CD8-positive, alpha-beta memory T cell (primary cell): ENCODE measurements at regions not wholly inside any gene's neighbourhood (a gene's known extent, or its start where the extent isn't known, plus 50 kb on each side); places are given as distances from the start of the nearest gene placed in this dataset.
A peak's percentile ranks its signal among the peaks of the same experiment; 100 is the strongest.

Source experiments
- CTCF ChIA-PET: fragments of 350-600 bp; sonication (Branson Sonifier 250); formaldehyde crosslinking; loops from one replicate; lab custom pipeline; 2021; ENCODE audit warnings: antibody characterized with exemption; lab: Charles Lee
- POLR2A ChIA-PET: fragments of 350-600 bp; sonication (Branson Sonifier 250); formaldehyde crosslinking; loops from one replicate; lab custom pipeline; 2021; ENCODE audit warnings: antibody characterized with exemption; lab: Charles Lee
- DNase-seq, 5 donors: peaks; one replicate each; pipeline versions ENCODE4 v3.0.0 to v3.0.0-alpha.2; 2020 to 2022; ENCODE audit warnings: mixed read lengths in 1 of 5
- H3K27ac ChIP-seq: one replicate; pipeline ENCODE4 v1.7.0; 2013; ENCODE audit warnings: low read depth, mild to moderate bottlenecking, low read length, moderate library complexity
- H3K27me3 ChIP-seq: 2 replicates; pipeline ENCODE4 v1.7.0; 2013; ENCODE audit warnings: low read length, mild to moderate bottlenecking; ENCODE audit not compliant: insufficient read depth, poor library complexity, severe bottlenecking
- H3K36me3 ChIP-seq: 2 replicates; pipeline ENCODE4 v1.7.0; 2013; ENCODE audit warnings: mild to moderate bottlenecking, low read length, moderate library complexity; ENCODE audit not compliant: insufficient read depth
- H3K4me1 ChIP-seq: 2 replicates; pipeline ENCODE4 v1.7.0; 2013; ENCODE audit warnings: mild to moderate bottlenecking, low read length, moderate library complexity; ENCODE audit not compliant: insufficient read depth
- H3K4me3 ChIP-seq: 2 replicates; pipeline ENCODE4 v1.7.0; 2013; ENCODE audit warnings: mild to moderate bottlenecking, low read length
- H3K9me3 ChIP-seq: 2 replicates; pipeline ENCODE4 v1.7.0; 2013; ENCODE audit warnings: mild to moderate bottlenecking, low read length
- H3K27ac Mint-ChIP-seq, 8 donors: one replicate each; pipeline ENCODE4 v1.8.0; 2020 to 2021; ENCODE audit warnings: mixed read lengths in 8 of 8, mild to moderate bottlenecking in 6 of 8, inconsistent platforms in 3 of 8, moderate library complexity in 3 of 8
- H3K27me3 Mint-ChIP-seq, 2 donors: one replicate each; pipeline ENCODE4 v1.8.0; 2020 to 2021; ENCODE audit warnings: mixed read lengths in 2 of 2, mild to moderate bottlenecking in 1 of 2, moderate library complexity in 1 of 2
- H3K36me3 Mint-ChIP-seq, 3 donors: one replicate each; pipeline ENCODE4 v1.8.0; 2020 to 2021; ENCODE audit warnings: mixed read lengths in 3 of 3, inconsistent platforms in 1 of 3, mild to moderate bottlenecking in 1 of 3
- H3K4me1 Mint-ChIP-seq, 3 donors: one replicate each; pipeline ENCODE4 v1.8.0; 2020 to 2021; ENCODE audit warnings: mixed read lengths in 3 of 3, inconsistent platforms in 1 of 3, mild to moderate bottlenecking in 1 of 3
- H3K4me3 Mint-ChIP-seq, 7 donors: one replicate each; pipeline ENCODE4 v1.8.0; 2020 to 2021; ENCODE audit warnings: mixed read lengths in 7 of 7, mild to moderate bottlenecking in 6 of 7, moderate library complexity in 4 of 7, inconsistent platforms in 2 of 7
- H3K9me3 Mint-ChIP-seq, 5 donors: one replicate each; pipeline ENCODE4 v1.8.0; 2020 to 2022; ENCODE audit warnings: mixed read lengths in 5 of 5, mild to moderate bottlenecking in 3 of 5, moderate library complexity in 2 of 5, inconsistent platforms in 1 of 5

DNA sequence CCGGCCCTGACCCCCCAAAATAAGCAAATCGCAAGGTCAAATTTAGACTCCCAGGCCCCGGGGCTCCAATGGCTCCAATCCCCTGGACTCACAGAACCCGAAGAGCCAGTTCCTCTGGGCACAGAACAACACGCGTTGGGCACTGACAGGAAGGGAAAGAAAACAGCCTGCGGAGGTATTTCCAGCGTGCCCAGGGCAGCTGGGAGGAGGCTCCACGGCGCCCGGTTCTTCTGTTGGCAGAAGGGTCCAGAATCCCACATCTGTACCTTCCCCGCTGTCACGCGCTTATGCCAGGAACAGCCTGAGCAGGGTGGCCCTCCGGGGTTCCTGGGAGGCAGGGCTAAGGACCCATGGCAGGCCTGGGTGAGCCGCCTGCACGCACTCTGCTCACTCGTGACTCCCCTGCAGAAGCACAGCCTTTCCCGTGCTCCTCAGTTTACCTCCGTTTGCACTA, 85.5 kb downstream of the RIPK4 start:
- Histone ChIP-seq H3K27ac (no peak overlapping the region), H3K9me3 (no peaks in the 10 kb centered on the region), H3K27me3 (no peaks in the 10 kb centered on the region), H3K4me1 (no peaks in the 10 kb centered on the region), H3K4me3 (no peak overlapping the region), H3K36me3 (no peaks in the 10 kb centered on the region)
- no peaks in the 10 kb centered on the region for H3K36me3 Mint-ChIP-seq
- no peak overlapping the region for H3K27ac Mint-ChIP-seq
- no peak overlapping the region for H3K4me3 Mint-ChIP-seq
- ChIA-PET CTCF (no interaction called here), POLR2A (no interaction called here)
- no peaks in the 10 kb centered on the region for H3K4me1 Mint-ChIP-seq
- H3K27me3 Mint-ChIP-seq, result peaks cover 22 to 35% of the 10 kb centered on the region in 2 donors
- DNase-seq, result no peak
- H3K9me3 Mint-ChIP-seq, result no peaks in the 10 kb centered on the region

DNA sequence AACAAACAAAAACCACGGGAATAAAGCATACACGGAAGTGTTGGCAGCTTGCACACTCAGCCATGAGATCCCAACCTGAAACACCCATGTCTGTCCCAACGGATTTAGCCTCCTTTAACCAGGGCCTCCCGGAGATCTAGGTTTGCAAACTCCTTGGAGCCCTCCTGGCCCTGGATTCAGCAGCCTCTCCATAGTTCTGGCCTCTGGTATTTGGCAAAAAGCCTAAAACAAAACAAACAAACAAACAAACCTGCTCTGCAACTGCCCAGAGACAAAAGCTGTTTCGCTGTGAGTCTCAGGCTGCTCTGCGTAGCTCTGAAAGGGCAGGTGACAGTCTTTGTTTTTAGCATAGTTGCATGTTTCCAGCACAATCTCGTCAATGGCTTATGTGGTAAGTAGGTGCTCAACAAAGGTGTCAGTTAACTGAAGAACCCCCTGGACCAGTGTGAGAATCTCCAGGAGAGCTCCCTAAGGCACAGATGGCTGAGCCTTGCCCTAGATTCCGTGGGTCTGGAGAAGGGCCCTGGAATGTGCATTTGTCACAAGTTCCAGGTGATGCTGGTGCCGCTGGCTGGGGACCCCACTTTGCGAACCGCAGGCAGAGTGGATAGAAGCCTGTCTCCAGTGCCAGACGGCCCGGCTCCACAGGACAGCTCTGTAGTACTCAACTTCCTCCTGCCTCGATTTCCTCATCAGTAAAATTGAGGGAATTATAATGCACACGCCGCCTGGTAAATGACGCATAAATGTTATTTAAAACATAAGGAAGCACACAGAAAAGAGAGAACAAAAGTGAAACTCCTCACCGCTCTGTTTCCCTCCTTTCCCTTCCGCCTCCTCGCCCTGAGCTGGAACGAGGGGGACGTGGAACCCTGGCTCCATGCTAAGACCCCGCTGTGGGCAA, 86.2 kb downstream of the RIPK4 start:
- H3K27ac ChIP-seq, result no peak overlapping the region
- no peaks in the 10 kb centered on the region for H3K9me3 ChIP-seq
- no peaks in the 10 kb centered on the region for H3K36me3 ChIP-seq
- Mint-ChIP-seq H3K36me3 (no peaks in the 10 kb centered on the region), H3K27me3 (peaks cover 19 to 39% of the 10 kb centered on the region in 2 donors), H3K9me3 (no peaks in the 10 kb centered on the region), H3K4me3 (no peak overlapping the region), H3K4me1 (no peaks in the 10 kb centered on the region), H3K27ac (no peak overlapping the region)
- DNase-seq, result no peak
- H3K4me1 ChIP-seq, result no peaks in the 10 kb centered on the region
- ChIA-PET POLR2A (no interaction called here), CTCF (no interaction called here)
- no peak overlapping the region for H3K4me3 ChIP-seq
- H3K27me3 ChIP-seq, result no peaks in the 10 kb centered on the region

DNA sequence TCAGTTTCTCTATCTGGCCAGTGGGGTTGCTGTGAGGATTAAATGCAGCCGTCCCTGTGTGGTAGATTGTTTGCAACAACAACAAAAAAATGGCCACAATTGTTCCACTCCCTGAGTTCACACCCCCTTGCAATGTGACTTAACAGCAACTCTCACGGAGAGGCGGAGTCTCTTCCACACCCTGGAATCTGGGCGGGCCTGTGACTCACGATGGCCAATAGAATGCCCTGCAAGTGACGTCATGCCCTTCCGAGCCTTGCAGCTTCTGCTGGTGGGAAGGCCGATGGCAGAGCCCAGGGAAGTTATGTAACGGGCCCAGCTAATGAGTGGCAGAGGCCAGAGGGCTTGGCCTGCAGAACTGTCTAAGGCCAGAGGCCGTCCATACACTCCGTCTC, 87.9 kb downstream of the RIPK4 start:
- peaks cover 14 to 39% of the 10 kb centered on the region in 2 donors for H3K27me3 Mint-ChIP-seq
- DNase-seq, result no peak
- no peak overlapping the region for H3K27ac Mint-ChIP-seq
- ChIA-PET CTCF (no interaction called here), POLR2A (no interaction called here)
- H3K4me1 Mint-ChIP-seq, result no peaks in the 10 kb centered on the region
- Histone ChIP-seq H3K27me3 (no peaks in the 10 kb centered on the region), H3K4me1 (no peaks in the 10 kb centered on the region), H3K36me3 (no peaks in the 10 kb centered on the region), H3K9me3 (no peaks in the 10 kb centered on the region), H3K4me3 (no peak overlapping the region), H3K27ac (no peak overlapping the region)
- no peaks in the 10 kb centered on the region for H3K9me3 Mint-ChIP-seq
- no peak overlapping the region for H3K4me3 Mint-ChIP-seq
- no peaks in the 10 kb centered on the region for H3K36me3 Mint-ChIP-seq

DNA sequence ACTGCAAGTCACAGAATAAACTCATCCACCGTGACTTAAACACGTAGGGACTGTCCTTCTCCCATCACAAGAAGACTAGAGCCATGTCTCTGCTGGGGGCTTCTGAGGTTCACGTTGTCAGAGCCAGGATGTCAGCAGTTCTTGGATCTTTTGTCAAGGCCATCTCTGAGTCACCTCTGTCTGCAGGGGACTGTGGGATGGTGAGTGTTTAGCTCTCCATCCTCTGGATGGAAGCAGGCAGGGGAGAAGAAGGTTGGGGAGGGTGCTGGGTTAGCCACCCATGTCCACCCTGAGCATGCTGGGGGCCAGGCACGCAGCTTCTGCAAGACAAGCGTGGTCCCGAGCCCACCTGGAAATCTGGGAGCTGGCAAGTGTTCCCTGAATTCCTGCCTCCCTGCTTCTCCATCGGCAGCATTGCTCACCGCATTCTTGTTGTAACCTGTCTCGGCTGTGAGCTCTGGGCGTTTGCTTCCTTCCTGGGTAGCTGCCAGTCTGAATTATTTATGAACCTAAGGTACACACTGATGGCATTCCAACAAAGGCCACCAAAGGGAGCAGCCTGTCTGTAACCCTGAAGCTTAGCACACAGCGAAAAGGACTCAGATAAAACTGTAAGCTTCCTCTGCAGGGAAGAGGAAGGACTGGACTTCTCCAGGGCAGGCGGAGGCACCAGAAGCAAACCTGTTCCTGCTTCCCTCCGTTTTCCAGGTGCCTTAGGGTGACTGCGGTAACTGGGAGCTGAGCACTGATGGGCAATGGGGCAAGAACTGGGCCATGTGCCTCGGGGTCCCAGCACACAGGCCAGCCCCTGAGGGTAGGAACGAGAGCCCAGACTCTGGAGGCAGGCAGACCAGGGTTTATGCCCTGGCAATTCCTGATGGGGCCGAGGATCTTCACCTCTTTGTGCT, 88.6 kb downstream of the RIPK4 start:
- H3K9me3 ChIP-seq, result no peaks in the 10 kb centered on the region
- H3K4me3 ChIP-seq, result no peak overlapping the region
- Mint-ChIP-seq H3K4me3 (no peak overlapping the region), H3K36me3 (no peaks in the 10 kb centered on the region), H3K27ac (peak overlapping the region in 1 of 8 donors; percentile 10), H3K9me3 (no peaks in the 10 kb centered on the region), H3K27me3 (peaks cover 14 to 40% of the 10 kb centered on the region in 2 donors), H3K4me1 (no peaks in the 10 kb centered on the region)
- no peaks in the 10 kb centered on the region for H3K4me1 ChIP-seq
- H3K27ac ChIP-seq, result no peak overlapping the region
- CTCF ChIA-PET, result no interaction called here
- H3K27me3 ChIP-seq, result no peaks in the 10 kb centered on the region
- DNase-seq, result no peak
- POLR2A ChIA-PET, result no interaction called here
- H3K36me3 ChIP-seq, result no peaks in the 10 kb centered on the region

DNA sequence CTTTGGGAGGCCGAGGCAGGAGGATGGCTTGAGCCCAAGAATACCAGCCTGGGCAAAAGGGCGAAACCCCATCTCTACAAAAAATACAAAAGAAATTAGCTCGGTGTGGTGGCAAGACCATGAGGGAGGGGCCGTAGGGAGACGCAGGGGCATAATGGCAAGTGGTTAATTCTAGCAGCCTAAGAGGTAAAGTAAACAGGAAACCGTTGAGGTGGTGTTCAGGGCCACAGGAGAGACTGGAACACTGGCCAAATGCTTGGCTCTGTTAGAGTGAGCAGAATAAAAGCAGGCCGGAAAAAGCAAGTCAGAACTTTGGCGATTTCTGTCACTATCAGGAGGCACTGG, 89.2 kb downstream of the RIPK4 start:
- Mint-ChIP-seq H3K36me3 (no peaks in the 10 kb centered on the region), H3K4me1 (peaks cover 0 to under 1% (median under 1%) of the 10 kb centered on the region in 3 donors), H3K4me3 (no peak overlapping the region), H3K27me3 (peaks cover 10 to 34% of the 10 kb centered on the region in 2 donors), H3K9me3 (no peaks in the 10 kb centered on the region), H3K27ac (peak overlapping the region in 1 of 8 donors; percentile 66)
- H3K36me3 ChIP-seq, result no peaks in the 10 kb centered on the region
- POLR2A ChIA-PET, result no interaction called here
- CTCF ChIA-PET, result no interaction called here
- no peak overlapping the region for H3K27ac ChIP-seq
- no peaks in the 10 kb centered on the region for H3K4me1 ChIP-seq
- DNase-seq, result no peak
- H3K27me3 ChIP-seq, result no peaks in the 10 kb centered on the region
- H3K9me3 ChIP-seq, result no peaks in the 10 kb centered on the region
- H3K4me3 ChIP-seq, result no peak overlapping the region

DNA sequence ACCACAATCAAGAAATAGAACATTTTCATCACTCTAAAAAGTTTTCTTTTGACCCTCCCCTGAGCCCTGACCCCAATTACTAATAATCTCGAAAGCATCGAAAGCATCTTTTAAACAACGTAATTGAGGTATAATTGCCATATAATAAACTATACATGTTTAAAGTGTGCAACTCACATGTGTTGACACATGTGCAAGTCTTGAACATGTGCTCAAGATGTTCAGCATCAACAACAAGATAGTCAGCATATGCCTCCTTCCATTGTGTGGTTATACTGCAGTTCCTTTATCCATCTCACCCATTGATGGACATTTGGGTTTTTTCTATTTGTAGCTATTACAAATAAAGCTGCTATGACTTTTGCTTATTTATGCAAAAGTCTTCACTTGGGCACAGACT, 90.7 kb downstream of the RIPK4 start:
- no peak overlapping the region for H3K27ac ChIP-seq
- no peaks in the 10 kb centered on the region for H3K36me3 ChIP-seq
- Mint-ChIP-seq H3K9me3 (no peaks in the 10 kb centered on the region), H3K27ac (no peak overlapping the region), H3K4me1 (peaks cover 7 to 12% (median 9%) of the 10 kb centered on the region in 3 donors), H3K27me3 (peaks cover 7 to 25% of the 10 kb centered on the region in 2 donors), H3K4me3 (no peak overlapping the region), H3K36me3 (no peaks in the 10 kb centered on the region)
- no peaks in the 10 kb centered on the region for H3K9me3 ChIP-seq
- no peaks in the 10 kb centered on the region for H3K27me3 ChIP-seq
- no peak overlapping the region for H3K4me3 ChIP-seq
- POLR2A ChIA-PET, result no interaction called here
- H3K4me1 ChIP-seq, result no peaks in the 10 kb centered on the region
- CTCF ChIA-PET, result no interaction called here
- DNase-seq, result no peak

DNA sequence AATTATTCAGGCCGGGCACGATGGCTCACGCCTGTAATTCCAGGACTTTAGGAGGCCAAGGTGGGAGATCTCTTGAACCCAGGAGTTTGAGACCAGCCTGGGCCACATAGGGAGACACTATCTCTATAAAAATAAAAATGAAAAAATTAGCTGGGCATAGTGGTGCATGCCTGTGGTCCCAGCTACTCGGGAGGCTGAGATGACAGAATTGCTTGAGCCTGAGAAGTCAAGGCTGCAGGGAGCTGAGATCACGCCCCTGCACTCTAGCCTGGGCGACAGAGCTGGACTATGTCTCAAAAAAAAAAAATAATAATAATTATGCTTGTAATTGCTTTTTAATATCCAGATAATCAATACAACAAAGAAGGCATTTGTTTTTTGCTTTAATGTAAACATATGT, 91.3 kb downstream of the RIPK4 start:
- no peaks in the 10 kb centered on the region for H3K27me3 ChIP-seq
- H3K4me3 ChIP-seq, result no peak overlapping the region
- H3K36me3 ChIP-seq, result no peaks in the 10 kb centered on the region
- Mint-ChIP-seq H3K27me3 (peaks cover 9 to 22% of the 10 kb centered on the region in 2 donors), H3K4me3 (no peak overlapping the region), H3K27ac (no peak overlapping the region), H3K9me3 (no peaks in the 10 kb centered on the region), H3K4me1 (peaks cover 7 to 15% (median 10%) of the 10 kb centered on the region in 3 donors), H3K36me3 (no peaks in the 10 kb centered on the region)
- H3K9me3 ChIP-seq, result no peaks in the 10 kb centered on the region
- H3K27ac ChIP-seq, result no peak overlapping the region
- DNase-seq, result no peak
- ChIA-PET CTCF (no interaction called here), POLR2A (no interaction called here)
- no peaks in the 10 kb centered on the region for H3K4me1 ChIP-seq

DNA sequence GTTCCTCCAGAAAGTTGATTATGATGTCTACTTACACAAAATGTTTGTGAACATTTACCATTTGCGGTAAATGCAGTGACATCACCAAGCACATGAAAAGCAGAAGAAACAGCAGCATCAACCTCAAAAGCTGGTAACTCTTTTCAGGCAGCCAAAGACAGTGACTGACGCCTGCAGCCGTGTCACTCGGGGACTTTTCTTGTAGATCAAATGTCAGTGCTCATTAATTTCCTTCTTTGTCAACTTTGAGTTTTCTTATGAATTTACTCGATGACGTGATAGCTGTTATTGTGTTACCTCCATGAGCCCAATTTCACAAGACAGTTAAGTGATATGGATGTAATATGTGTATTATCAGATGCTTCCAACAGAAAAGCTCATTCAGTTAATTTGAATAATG, 92.5 kb downstream of the RIPK4 start:
- peaks cover 9 to 26% of the 10 kb centered on the region in 2 donors for H3K27me3 Mint-ChIP-seq

More for the DNA sequence above, 92.5 kb downstream of the RIPK4 start:
- Histone ChIP-seq H3K36me3 (no peaks in the 10 kb centered on the region), H3K9me3 (no peaks in the 10 kb centered on the region), H3K4me1 (no peaks in the 10 kb centered on the region), H3K4me3 (no peak overlapping the region), H3K27ac (no peak overlapping the region), H3K27me3 (no peaks in the 10 kb centered on the region)
- H3K27ac Mint-ChIP-seq, result no peak overlapping the region
- DNase-seq, result no peak
- H3K4me3 Mint-ChIP-seq, result no peak overlapping the region
- POLR2A ChIA-PET, result no interaction called here
- H3K36me3 Mint-ChIP-seq, result no peaks in the 10 kb centered on the region
- H3K9me3 Mint-ChIP-seq, result no peaks in the 10 kb centered on the region
- H3K4me1 Mint-ChIP-seq, result peaks cover 7 to 15% (median 10%) of the 10 kb centered on the region in 3 donors
- CTCF ChIA-PET, result no interaction called here
